ENCODE measurements at regions not wholly inside any gene's neighbourhood (a gene's known extent, or its start where the extent isn't known, plus 50 kb on each side); places are given as distances from the start of the nearest gene placed in this dataset.

DNA sequence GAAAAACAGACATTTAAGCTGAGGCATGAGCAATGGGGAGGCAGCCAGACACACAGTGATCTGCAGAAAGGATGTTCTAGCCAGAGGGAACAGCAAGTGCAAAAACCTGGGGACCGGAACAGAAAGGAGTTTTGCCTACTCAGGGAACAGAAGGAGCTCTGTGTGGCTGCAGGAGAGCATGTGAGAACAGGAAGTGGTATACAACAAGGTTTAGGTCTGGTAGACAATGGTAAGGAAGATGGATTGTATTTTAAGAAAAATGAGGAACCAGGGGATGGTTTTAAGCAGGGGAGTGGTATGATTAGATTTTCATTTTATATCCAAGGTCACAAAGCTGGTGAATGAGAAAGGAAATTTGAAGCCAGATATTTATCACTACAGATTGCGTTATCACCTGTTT is 157.5 kb downstream of the UNC5CL start:
- Histone ChIP-seq H4K20me1 (ENCODE audit: insufficient read depth, low read length) (no peaks in the 10 kb centered on the region), H3K9me2 (ENCODE audit: low read depth, low read length) (no peaks in the 10 kb centered on the region), H3F3A (ENCODE audit: insufficient read depth, low read length) (no peaks in the 10 kb centered on the region), H3K9ac (ENCODE audit: low read length) (no peak overlapping the region), H3K4me2 (ENCODE audit: low read length) (no peak overlapping the region), H3K79me2 (ENCODE audit: insufficient read depth, low read length) (no peaks in the 10 kb centered on the region), H3K27ac (ENCODE audit: low read depth, low read length, poor library complexity, severe bottlenecking) (no peak overlapping the region), H3K27me3 (ENCODE audit: insufficient read depth, low read length) (no peaks in the 10 kb centered on the region), H3K4me3 (ENCODE audit: low read depth, low read length, poor library complexity, severe bottlenecking) (no peak overlapping the region), H3K36me3 (ENCODE audit: insufficient read depth, low read length) (no peaks in the 10 kb centered on the region), H3K9me3 (ENCODE audit: low read length) (no peaks in the 10 kb centered on the region), H2AFZ (ENCODE audit: low read length) (no peak overlapping the region), H3K4me1 (ENCODE audit: insufficient read depth, low read length, severe bottlenecking) (no peaks in the 10 kb centered on the region)
- TF ChIP-seq, protein P1, sequence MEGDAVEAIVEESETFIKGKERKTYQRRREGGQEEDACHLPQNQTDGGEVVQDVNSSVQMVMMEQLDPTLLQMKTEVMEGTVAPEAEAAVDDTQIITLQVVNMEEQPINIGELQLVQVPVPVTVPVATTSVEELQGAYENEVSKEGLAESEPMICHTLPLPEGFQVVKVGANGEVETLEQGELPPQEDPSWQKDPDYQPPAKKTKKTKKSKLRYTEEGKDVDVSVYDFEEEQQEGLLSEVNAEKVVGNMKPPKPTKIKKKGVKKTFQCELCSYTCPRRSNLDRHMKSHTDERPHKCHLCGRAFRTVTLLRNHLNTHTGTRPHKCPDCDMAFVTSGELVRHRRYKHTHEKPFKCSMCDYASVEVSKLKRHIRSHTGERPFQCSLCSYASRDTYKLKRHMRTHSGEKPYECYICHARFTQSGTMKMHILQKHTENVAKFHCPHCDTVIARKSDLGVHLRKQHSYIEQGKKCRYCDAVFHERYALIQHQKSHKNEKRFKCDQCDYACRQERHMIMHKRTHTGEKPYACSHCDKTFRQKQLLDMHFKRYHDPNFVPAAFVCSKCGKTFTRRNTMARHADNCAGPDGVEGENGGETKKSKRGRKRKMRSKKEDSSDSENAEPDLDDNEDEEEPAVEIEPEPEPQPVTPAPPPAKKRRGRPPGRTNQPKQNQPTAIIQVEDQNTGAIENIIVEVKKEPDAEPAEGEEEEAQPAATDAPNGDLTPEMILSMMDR (IDR thresholded peaks at IDR 0.05; ENCODE audit: low read length) = no peak
- no peak for TF ChIP-seq EZH2 (IDR thresholded peaks at IDR 0.05; ENCODE audit: borderline replicate concordance, low read length)

DNA sequence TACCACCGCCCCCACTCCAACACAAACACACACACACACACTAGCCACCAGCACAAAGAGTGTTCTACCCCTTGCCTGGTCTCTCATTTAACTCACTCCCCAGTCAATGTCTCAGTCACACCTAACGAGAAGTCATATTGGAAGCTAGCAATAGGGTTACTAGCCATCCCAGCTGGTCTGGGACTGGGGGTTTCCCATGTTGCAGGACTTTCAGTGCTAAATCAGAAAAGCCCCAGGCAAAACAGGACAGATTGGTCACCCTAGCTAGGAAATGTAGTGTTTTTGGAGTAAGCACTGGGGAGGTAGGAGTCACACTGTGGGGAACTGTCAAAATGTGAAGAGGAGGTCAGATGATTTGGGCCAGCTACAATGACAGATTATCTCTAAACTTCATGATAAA is 158.1 kb downstream of the UNC5CL start:
- H3K9me2 ChIP-seq (ENCODE audit: low read depth, low read length) = no peaks in the 10 kb centered on the region
- H3K4me1 ChIP-seq (ENCODE audit: insufficient read depth, low read length, severe bottlenecking) = no peaks in the 10 kb centered on the region
- no peaks in the 10 kb centered on the region for H4K20me1 ChIP-seq (ENCODE audit: insufficient read depth, low read length)
- H2AFZ ChIP-seq (ENCODE audit: low read length) = no peak overlapping the region
- TF ChIP-seq, protein P1 (IDR thresholded peaks at IDR 0.05; ENCODE audit: low read length) = no peak
- TF ChIP-seq EZH2 (IDR thresholded peaks at IDR 0.05; ENCODE audit: borderline replicate concordance, low read length) = no peak
- H3K9ac ChIP-seq (ENCODE audit: low read length) = no peak overlapping the region
- H3K4me3 ChIP-seq (ENCODE audit: low read depth, low read length, poor library complexity, severe bottlenecking) = no peak overlapping the region
- H3K27ac ChIP-seq (ENCODE audit: low read depth, low read length, poor library complexity, severe bottlenecking) = no peak overlapping the region
- no peaks in the 10 kb centered on the region for H3K9me3 ChIP-seq (ENCODE audit: low read length)
- H3K27me3 ChIP-seq (ENCODE audit: insufficient read depth, low read length) = no peaks in the 10 kb centered on the region
- H3F3A ChIP-seq (ENCODE audit: insufficient read depth, low read length) = no peaks in the 10 kb centered on the region
- H3K4me2 ChIP-seq (ENCODE audit: low read length) = no peak overlapping the region
- no peaks in the 10 kb centered on the region for H3K36me3 ChIP-seq (ENCODE audit: insufficient read depth, low read length)
- H3K79me2 ChIP-seq (ENCODE audit: insufficient read depth, low read length) = no peaks in the 10 kb centered on the region

DNA sequence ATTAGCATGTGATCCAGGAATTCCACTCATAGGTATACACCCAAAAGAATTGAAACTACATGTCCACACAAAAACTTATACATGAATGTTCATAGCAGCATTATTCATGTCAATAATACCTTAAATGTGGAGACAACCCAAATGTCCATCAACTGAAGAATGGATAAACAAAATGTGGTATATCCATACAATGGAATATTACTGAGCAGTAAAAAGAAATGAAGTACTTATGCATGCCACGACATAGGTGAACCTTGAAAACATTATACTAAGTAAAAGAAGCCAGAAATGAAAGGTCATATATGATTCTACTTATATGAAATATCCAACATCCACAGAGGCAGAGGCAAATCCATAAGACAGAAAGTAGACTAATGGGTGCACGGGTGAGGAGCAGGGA is 159.9 kb downstream of the UNC5CL start:
- no peaks in the 10 kb centered on the region for H3K9me3 ChIP-seq (ENCODE audit: low read length)
- H3K9ac ChIP-seq (ENCODE audit: low read length) = no peak overlapping the region
- no peaks in the 10 kb centered on the region for H3F3A ChIP-seq (ENCODE audit: insufficient read depth, low read length)
- TF ChIP-seq EZH2 (IDR thresholded peaks at IDR 0.05; ENCODE audit: borderline replicate concordance, low read length) = no peak
- TF ChIP-seq, protein P1 (IDR thresholded peaks at IDR 0.05; ENCODE audit: low read length) = no peak
- no peak overlapping the region for H3K27ac ChIP-seq (ENCODE audit: low read depth, low read length, poor library complexity, severe bottlenecking)
- no peaks in the 10 kb centered on the region for H3K9me2 ChIP-seq (ENCODE audit: low read depth, low read length)
- no peak overlapping the region for H2AFZ ChIP-seq (ENCODE audit: low read length)
- no peaks in the 10 kb centered on the region for H3K4me1 ChIP-seq (ENCODE audit: insufficient read depth, low read length, severe bottlenecking)
- H3K4me3 ChIP-seq (ENCODE audit: low read depth, low read length, poor library complexity, severe bottlenecking) = no peak overlapping the region
- no peaks in the 10 kb centered on the region for H3K79me2 ChIP-seq (ENCODE audit: insufficient read depth, low read length)
- H3K36me3 ChIP-seq (ENCODE audit: insufficient read depth, low read length) = no peaks in the 10 kb centered on the region
- no peaks in the 10 kb centered on the region for H3K27me3 ChIP-seq (ENCODE audit: insufficient read depth, low read length)
- H3K4me2 ChIP-seq (ENCODE audit: low read length) = no peak overlapping the region
- no peaks in the 10 kb centered on the region for H4K20me1 ChIP-seq (ENCODE audit: insufficient read depth, low read length)
